ENCODE measurements at regions not wholly inside any gene's neighbourhood (a gene's known extent, or its start where the extent isn't known, plus 50 kb on each side); places are given as distances from the start of the nearest gene placed in this dataset.

- Histone ChIP-seq H4K20me1 (no peaks in the 10 kb centered on the region), H3K9ac (no peak overlapping the region), H3K27ac (no peak overlapping the region), H3K4me2 (no peak overlapping the region), H3K4me1 (no peaks in the 10 kb centered on the region), H3K4me3 (no peak overlapping the region), H3K36me3 (no peaks in the 10 kb centered on the region), H3K27me3 (no peaks in the 10 kb centered on the region), H3K9me3 (replicated peaks in 1 of 11) (peaks cover 0 to 17% (median 11%) of the 10 kb centered on the region in 11 experiments; a peak in 8 of 22 replicates)
- no peak for TF ChIP-seq Cebpa-rat (IDR thresholded peaks at IDR 0.05)
Measured at GRCh38 chr5:160991205-160991604, 139.2 kb upstream of the ATP10B start.

- no peaks in the 10 kb centered on the region for H3K27me3 ChIP-seq
- H3K4me3 ChIP-seq, result no peak overlapping the region
- no peak for TF ChIP-seq Cebpa-rat (IDR thresholded peaks at IDR 0.05)
- no peak overlapping the region for H3K9ac ChIP-seq
- H3K4me2 ChIP-seq, result no peak overlapping the region
- no peaks in the 10 kb centered on the region for H3K36me3 ChIP-seq
- no peaks in the 10 kb centered on the region for H4K20me1 ChIP-seq
- H3K27ac ChIP-seq, result no peak overlapping the region
- H3K9me3 ChIP-seq (replicated peaks in 1 of 11), result peaks cover 0 to 13% (median 0%) of the 10 kb centered on the region in 11 experiments; a peak in 3 of 22 replicates
- no peaks in the 10 kb centered on the region for H3K4me1 ChIP-seq
Measured at GRCh38 chr5:160979385-160979784, 127.4 kb upstream of the ATP10B start.

- H3K36me3 ChIP-seq, result no peaks in the 10 kb centered on the region
- H3K4me3 ChIP-seq, result no peak overlapping the region
- TF ChIP-seq Cebpa-rat (IDR thresholded peaks at IDR 0.05), result no peak
- no peak overlapping the region for H3K27ac ChIP-seq
- H4K20me1 ChIP-seq, result no peaks in the 10 kb centered on the region
- H3K4me1 ChIP-seq, result no peaks in the 10 kb centered on the region
- H3K9me3 ChIP-seq (replicated peaks in 1 of 11), result peaks cover 0 to 13% (median 0%) of the 10 kb centered on the region in 11 experiments; a peak in 3 of 22 replicates
- no peak overlapping the region for H3K4me2 ChIP-seq
- no peaks in the 10 kb centered on the region for H3K27me3 ChIP-seq
- H3K9ac ChIP-seq, result no peak overlapping the region
Measured at GRCh38 chr5:160978944-160979343, 126.9 kb upstream of the ATP10B start.

GRCh38 chr5:160976181-160976580 is 124.2 kb upstream of the ATP10B start:
- peaks cover 0 to 7% (median 0%) of the 10 kb centered on the region in 10 experiments; a peak in 1 of 20 replicates for H3K4me1 ChIP-seq
- H3K4me2 ChIP-seq, result no peak overlapping the region
- no peak for TF ChIP-seq Cebpa-rat (IDR thresholded peaks at IDR 0.05)
- H3K27ac ChIP-seq, result no peak overlapping the region
- H3K9me3 ChIP-seq (replicated peaks in 1 of 11), result peaks cover 0 to 12% (median 0%) of the 10 kb centered on the region in 11 experiments; a peak in 3 of 22 replicates
- H4K20me1 ChIP-seq, result no peaks in the 10 kb centered on the region
- H3K36me3 ChIP-seq, result no peaks in the 10 kb centered on the region
- no peak overlapping the region for H3K9ac ChIP-seq
- no peak overlapping the region for H3K4me3 ChIP-seq
- H3K27me3 ChIP-seq, result no peaks in the 10 kb centered on the region

GRCh38 chr5:160970605-160971191 is 118.7 kb upstream of the ATP10B start:
- no peak for TF ChIP-seq Cebpa-rat (IDR thresholded peaks at IDR 0.05)
- H3K9me3 ChIP-seq (replicated peaks in 1 of 11), result no peaks in the 10 kb centered on the region
- no peaks in the 10 kb centered on the region for H3K27me3 ChIP-seq
- peaks cover 0 to 10% (median 0%) of the 10 kb centered on the region in 10 experiments; a peak in 1 of 20 replicates for H3K4me1 ChIP-seq
- H3K4me3 ChIP-seq, result no peak overlapping the region
- H3K36me3 ChIP-seq, result no peaks in the 10 kb centered on the region
- no peaks in the 10 kb centered on the region for H4K20me1 ChIP-seq
- no peak overlapping the region for H3K9ac ChIP-seq
- H3K4me2 ChIP-seq, result no peak overlapping the region
- H3K27ac ChIP-seq, result no peak overlapping the region

GRCh38 chr5:160969645-160970044 is 117.6 kb upstream of the ATP10B start:
- no peaks in the 10 kb centered on the region for H3K27me3 ChIP-seq
- no peak for TF ChIP-seq Cebpa-rat (IDR thresholded peaks at IDR 0.05)
- peaks cover 0 to 8% (median 6%) of the 10 kb centered on the region in 11 experiments; a peak in 9 of 22 replicates for H3K9me3 ChIP-seq (replicated peaks in 1 of 11)
- H3K9ac ChIP-seq, result no peak overlapping the region
- no peaks in the 10 kb centered on the region for H3K36me3 ChIP-seq
- H3K27ac ChIP-seq, result no peak overlapping the region
- no peak overlapping the region for H3K4me3 ChIP-seq
- peaks cover 0 to 10% (median 0%) of the 10 kb centered on the region in 10 experiments; a peak in 1 of 20 replicates for H3K4me1 ChIP-seq
- no peaks in the 10 kb centered on the region for H4K20me1 ChIP-seq
- H3K4me2 ChIP-seq, result no peak overlapping the region

- Histone ChIP-seq H3K9ac (no peak overlapping the region), H3K27me3 (no peaks in the 10 kb centered on the region), H3K4me1 (peaks cover 0 to 10% (median 0%) of the 10 kb centered on the region in 10 experiments; a peak in 1 of 20 replicates), H3K27ac (no peak overlapping the region), H3K36me3 (no peaks in the 10 kb centered on the region), H3K4me2 (no peak overlapping the region), H4K20me1 (no peaks in the 10 kb centered on the region), H3K9me3 (replicated peaks in 1 of 11) (peaks cover 0 to 8% (median 6%) of the 10 kb centered on the region in 11 experiments; a peak in 9 of 22 replicates), H3K4me3 (no peak overlapping the region)
- TF ChIP-seq Cebpa-rat (IDR thresholded peaks at IDR 0.05), result no peak
Measured at GRCh38 chr5:160968480-160968879, 116.5 kb upstream of the ATP10B start.

GRCh38 chr5:160966921-160967320 is 114.9 kb upstream of the ATP10B start:
- no peaks in the 10 kb centered on the region for H3K27me3 ChIP-seq
- H3K9ac ChIP-seq, result no peak overlapping the region
- no peaks in the 10 kb centered on the region for H3K36me3 ChIP-seq
- no peaks in the 10 kb centered on the region for H4K20me1 ChIP-seq
- peaks cover 0 to 8% (median 6%) of the 10 kb centered on the region in 11 experiments; a peak in 9 of 22 replicates for H3K9me3 ChIP-seq (replicated peaks in 1 of 11)
- no peak overlapping the region for H3K27ac ChIP-seq
- no peak for TF ChIP-seq Cebpa-rat (IDR thresholded peaks at IDR 0.05)
- peaks cover 0 to 10% (median 0%) of the 10 kb centered on the region in 10 experiments; a peak in 1 of 20 replicates for H3K4me1 ChIP-seq
- H3K4me3 ChIP-seq, result no peak overlapping the region
- H3K4me2 ChIP-seq, result no peak overlapping the region

- H3K4me3 ChIP-seq, result no peak overlapping the region
- no peaks in the 10 kb centered on the region for H3K27me3 ChIP-seq
- no peaks in the 10 kb centered on the region for H4K20me1 ChIP-seq
- no peak overlapping the region for H3K4me2 ChIP-seq
- H3K27ac ChIP-seq, result no peak overlapping the region
- no peaks in the 10 kb centered on the region for H3K4me1 ChIP-seq
- H3K9ac ChIP-seq, result no peak overlapping the region
- TF ChIP-seq Cebpa-rat (IDR thresholded peaks at IDR 0.05), result no peak
- no peaks in the 10 kb centered on the region for H3K36me3 ChIP-seq
- H3K9me3 ChIP-seq (replicated peaks in 1 of 11), result peaks cover 0 to 8% (median 6%) of the 10 kb centered on the region in 11 experiments; a peak in 9 of 22 replicates
Measured at GRCh38 chr5:160961761-160962160, 109.8 kb upstream of the ATP10B start.

GRCh38 chr5:160961038-160961437 is 109.0 kb upstream of the ATP10B start:
- Histone ChIP-seq H3K4me1 (no peaks in the 10 kb centered on the region), H3K27me3 (no peaks in the 10 kb centered on the region), H3K9ac (no peak overlapping the region), H3K27ac (no peak overlapping the region), H3K9me3 (replicated peaks in 1 of 11) (peaks cover 0 to 8% (median 6%) of the 10 kb centered on the region in 11 experiments; a peak in 9 of 22 replicates), H3K4me3 (no peak overlapping the region), H3K36me3 (no peaks in the 10 kb centered on the region), H4K20me1 (no peaks in the 10 kb centered on the region), H3K4me2 (no peak overlapping the region)
- TF ChIP-seq Cebpa-rat (IDR thresholded peaks at IDR 0.05), result no peak

Measured in BLaER1 treated with 17β-estradiol and CSF1 and Interleukin-3, amounts not matched to agents 10 nM and 100 nM (cell line).